SK-N-MC (cell line): ENCODE measurements at regions not wholly inside any gene's neighbourhood (a gene's known extent, or its start where the extent isn't known, plus 50 kb on each side); places are given as distances from the start of the nearest gene placed in this dataset.

Experiments
- EZH2 ChIP-seq: fragments of 200-600 bp; sonication (generic); IDR thresholded peaks from one replicate; pipeline ENCODE4 v1.6.1; 2017; ENCODE audit warnings: antibody characterized with exemption
- FOXP2 ChIP-seq: optimal IDR thresholded peaks from 2 replicates; pipeline ENCODE3; 2011; ENCODE audit warnings: mild to moderate bottlenecking, moderate library complexity; ENCODE audit not compliant: insufficient read depth; ENCODE audit errors: extremely low read length, control extremely low read depth
- POLR2AphosphoS5 ChIP-seq: IDR thresholded peaks from 2 replicates; pipeline ENCODE4 v1.6.1; 2012; ENCODE audit warnings: mild to moderate bottlenecking, low read depth, low read length, borderline replicate concordance

GRCh38 chr17:77829843-77830799 is 128.4 kb upstream of the TNRC6C start:
- TF ChIP-seq POLR2AphosphoS5: no peak
- TF ChIP-seq EZH2: no peak
- TF ChIP-seq FOXP2: no peak
